ENCODE measurements at regions not wholly inside any gene's neighbourhood (a gene's known extent, or its start where the extent isn't known, plus 50 kb on each side); places are given as distances from the start of the nearest gene placed in this dataset.

GRCh38 chr11:116509551-116509950 is 263.2 kb downstream of the BUD13 start:
- TF ChIP-seq ZFP3 (CRISPR knock-in tag; IDR thresholded peaks at IDR 0.05) = no peak
- no peak for TF ChIP-seq ISL1 (CRISPR knock-in tag; IDR thresholded peaks at IDR 0.05)
- TF ChIP-seq, protein P1, sequence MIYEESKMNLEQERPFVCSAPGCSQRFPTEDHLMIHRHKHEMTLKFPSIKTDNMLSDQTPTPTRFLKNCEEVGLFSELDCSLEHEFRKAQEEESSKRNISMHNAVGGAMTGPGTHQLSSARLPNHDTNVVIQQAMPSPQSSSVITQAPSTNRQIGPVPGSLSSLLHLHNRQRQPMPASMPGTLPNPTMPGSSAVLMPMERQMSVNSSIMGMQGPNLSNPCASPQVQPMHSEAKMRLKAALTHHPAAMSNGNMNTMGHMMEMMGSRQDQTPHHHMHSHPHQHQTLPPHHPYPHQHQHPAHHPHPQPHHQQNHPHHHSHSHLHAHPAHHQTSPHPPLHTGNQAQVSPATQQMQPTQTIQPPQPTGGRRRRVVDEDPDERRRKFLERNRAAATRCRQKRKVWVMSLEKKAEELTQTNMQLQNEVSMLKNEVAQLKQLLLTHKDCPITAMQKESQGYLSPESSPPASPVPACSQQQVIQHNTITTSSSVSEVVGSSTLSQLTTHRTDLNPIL (CRISPR knock-in tag; IDR thresholded peaks at IDR 0.05; ENCODE audit: low read depth) = no peak
- no peak for TF ChIP-seq BACH2 (CRISPR knock-in tag; IDR thresholded peaks at IDR 0.05; ENCODE audit: borderline replicate concordance)
- TF ChIP-seq ARNTL (CRISPR knock-in tag; IDR thresholded peaks at IDR 0.05; ENCODE audit: borderline replicate concordance, low read depth) = no peak
- no peak for TF ChIP-seq TCF4 (CRISPR knock-in tag; IDR thresholded peaks at IDR 0.05; ENCODE audit: borderline replicate concordance)
- TF ChIP-seq ZNF70 (CRISPR knock-in tag; IDR thresholded peaks at IDR 0.05) = no peak
- TF ChIP-seq ZNF8 (CRISPR knock-in tag; IDR thresholded peaks at IDR 0.05) = no peak
- TF ChIP-seq CSRNP3 (CRISPR knock-in tag; IDR thresholded peaks at IDR 0.05) = no peak
- no peak for TF ChIP-seq SNAI2 (CRISPR knock-in tag; IDR thresholded peaks at IDR 0.05)
- TF ChIP-seq RARB (CRISPR knock-in tag; IDR thresholded peaks at IDR 0.05) = no peak
- no peak for TF ChIP-seq GLIS3 (CRISPR knock-in tag; IDR thresholded peaks at IDR 0.05)
- no peak for TF ChIP-seq CSDC2 (CRISPR knock-in tag; IDR thresholded peaks at IDR 0.05)
- no peak for TF ChIP-seq PATZ1 (CRISPR knock-in tag; IDR thresholded peaks at IDR 0.05; ENCODE audit: borderline replicate concordance)
